ENCODE measurements at regions not wholly inside any gene's neighbourhood (a gene's known extent, or its start where the extent isn't known, plus 50 kb on each side); places are given as distances from the start of the nearest gene placed in this dataset.

- WGBS, 2 donors, result 50 to 52% methylated on average over 3 of the region's 3 CpGs
- Histone ChIP-seq H3K27me3 (no peaks in the 10 kb centered on the region), H3K27ac (no peak overlapping the region), H3K9me3 (no peaks in the 10 kb centered on the region), H3K36me3 (replicated peaks in 1 of 2; ENCODE audit: insufficient read depth in 1 of 2, low read depth in 2 of 2) (no peaks in the 10 kb centered on the region), H3K4me3 (no peak overlapping the region), H3K4me1 (peaks cover 6% of the 10 kb centered on the region)
- TF ChIP-seq CTCF (IDR thresholded peaks at IDR 0.05) (no peak), POLR2A (IDR thresholded peaks at IDR 0.05) (no peak)
- ATAC-seq, result peak; percentile 33
- DNase-seq, result no peak
- intact Hi-C loops (cut with DNase I), result no loop called here
These were observed 398.6 kb upstream of the ADAMTSL1 start for GRCh38 chr9:18075253-18075952.

- 67 to 73% methylated on average over 8 of the region's 8 CpGs for WGBS, 2 donors
These were observed 395.8 kb upstream of the ADAMTSL1 start for GRCh38 chr9:18077941-18078678.

GRCh38 chr9:18092138-18092537 lies 381.8 kb upstream of the ADAMTSL1 start:
- TF ChIP-seq POLR2A (IDR thresholded peaks at IDR 0.05), result no peak
- TF ChIP-seq CTCF (IDR thresholded peaks at IDR 0.05), result no peak
- no peaks in the 10 kb centered on the region for H3K27me3 ChIP-seq
- no peak overlapping the region for H3K27ac ChIP-seq
- DNase-seq, result no peak
- H3K4me3 ChIP-seq, result no peak overlapping the region
- WGBS, 2 donors, result 83 to 85% methylated on average over 4 of the region's 4 CpGs
- H3K36me3 ChIP-seq (replicated peaks in 1 of 2; ENCODE audit: insufficient read depth in 1 of 2, low read depth in 2 of 2), result no peaks in the 10 kb centered on the region
- intact Hi-C loops (cut with DNase I), result no loop called here
- H3K9me3 ChIP-seq, result no peaks in the 10 kb centered on the region
- H3K4me1 ChIP-seq, result no peaks in the 10 kb centered on the region
- ATAC-seq, result no peak

More at GRCh38 chr9:18077941-18078678, 395.8 kb upstream of the ADAMTSL1 start:
- DNase-seq (no peak), ATAC-seq (no peak)
- H3K27ac ChIP-seq, result no peak overlapping the region
- TF ChIP-seq CTCF (IDR thresholded peaks at IDR 0.05) (no peak), POLR2A (IDR thresholded peaks at IDR 0.05) (no peak)
- no peaks in the 10 kb centered on the region for H3K27me3 ChIP-seq
- intact Hi-C loops (cut with DNase I), result no loop called here
- peaks cover 6% of the 10 kb centered on the region for H3K4me1 ChIP-seq
- no peaks in the 10 kb centered on the region for H3K9me3 ChIP-seq
- no peaks in the 10 kb centered on the region for H3K36me3 ChIP-seq (replicated peaks in 1 of 2; ENCODE audit: insufficient read depth in 1 of 2, low read depth in 2 of 2)
- no peak overlapping the region for H3K4me3 ChIP-seq

- no peaks in the 10 kb centered on the region for H3K9me3 ChIP-seq
- DNase-seq, result no peak
- WGBS, 2 donors, result 51 to 60% methylated on average over 4 of the region's 4 CpGs
- H3K27me3 ChIP-seq, result no peaks in the 10 kb centered on the region
- intact Hi-C loops (cut with DNase I), result no loop called here
- H3K4me1 ChIP-seq, result no peaks in the 10 kb centered on the region
- H3K4me3 ChIP-seq, result no peak overlapping the region
- H3K27ac ChIP-seq, result no peak overlapping the region
- TF ChIP-seq POLR2A (IDR thresholded peaks at IDR 0.05) (no peak), CTCF (IDR thresholded peaks at IDR 0.05) (no peak)
- no peak for ATAC-seq
- H3K36me3 ChIP-seq (replicated peaks in 1 of 2; ENCODE audit: insufficient read depth in 1 of 2, low read depth in 2 of 2), result no peaks in the 10 kb centered on the region
These were observed 367.9 kb upstream of the ADAMTSL1 start for GRCh38 chr9:18106006-18106560.
